ENCODE measurements at regions not wholly inside any gene's neighbourhood (a gene's known extent, or its start where the extent isn't known, plus 50 kb on each side); places are given as distances from the start of the nearest gene placed in this dataset.

GRCh38 chr7:21238400-21239116 is 189.3 kb upstream of the SP4 start:
- TF ChIP-seq CTCF (conservative IDR thresholded peaks at IDR 0.05; ENCODE audit: low read depth, low read length), result no peak
- no peak for TF ChIP-seq EZH2phosphoT487 (IDR thresholded peaks at IDR 0.05; ENCODE audit: borderline replicate concordance, low read length)
